Endodermal cell (in vitro differentiated cells): ENCODE measurements at regions not wholly inside any gene's neighbourhood (a gene's known extent, or its start where the extent isn't known, plus 50 kb on each side); places are given as distances from the start of the nearest gene placed in this dataset.

Experiments used
- DNase-seq: peaks from one replicate; pipeline ENCODE4 v3.0.0-alpha.2; 2017
- H3K27ac ChIP-seq: 2 replicates; pipeline ENCODE4 v1.5.1; 2013; ENCODE audit warnings: mild to moderate bottlenecking, low read depth, low read length, moderate library complexity
- H3K27me3 ChIP-seq: 2 replicates; pipeline ENCODE4 v1.6.1; 2013; ENCODE audit warnings: mild to moderate bottlenecking, low read length, moderate library complexity; ENCODE audit not compliant: insufficient read depth, control insufficient read depth, poor library complexity, severe bottlenecking
- H3K36me3 ChIP-seq: 2 replicates; pipeline ENCODE4 v1.7.0; 2013; ENCODE audit warnings: mild to moderate bottlenecking, low read length, moderate library complexity; ENCODE audit not compliant: control insufficient read depth, insufficient read depth
- H3K4me1 ChIP-seq: one replicate; pipeline ENCODE4 v1.7.0; 2013; ENCODE audit warnings: low read length; ENCODE audit not compliant: control insufficient read depth, insufficient read depth
- H3K4me3 ChIP-seq: 2 replicates; pipeline ENCODE4 v1.5.1; 2013; ENCODE audit warnings: mild to moderate bottlenecking, low read length, moderate library complexity
- H3K9ac ChIP-seq: 2 replicates; pipeline ENCODE4 v1.6.1; 2013; ENCODE audit warnings: mild to moderate bottlenecking, low read length, moderate library complexity; ENCODE audit not compliant: poor library complexity, severe bottlenecking; ENCODE audit errors: extremely low read depth
- H3K9me3 ChIP-seq: 2 replicates; pipeline ENCODE4 v1.6.1; 2013; ENCODE audit warnings: mild to moderate bottlenecking, low read length, moderate library complexity; ENCODE audit not compliant: control insufficient read depth
- H3K27ac Mint-ChIP-seq: 2 replicates; pipeline ENCODE4 v1.8.0; 2020; ENCODE audit warnings: mixed read lengths
- H3K27me3 Mint-ChIP-seq: 2 replicates; pipeline ENCODE4 v1.8.0; 2021; ENCODE audit warnings: mild to moderate bottlenecking, mixed read lengths; ENCODE audit not compliant: insufficient read depth
- H3K36me3 Mint-ChIP-seq: 2 replicates; pipeline ENCODE4 v1.8.0; 2020; ENCODE audit warnings: low read depth, mixed read lengths
- H3K4me1 Mint-ChIP-seq: 2 replicates; pipeline ENCODE4 v1.8.0; 2020; ENCODE audit warnings: mixed read lengths
- H3K4me3 Mint-ChIP-seq: 2 replicates; pipeline ENCODE4 v1.8.0; 2020; ENCODE audit warnings: mild to moderate bottlenecking, moderate library complexity, mixed read lengths
- H3K9me3 Mint-ChIP-seq: 2 replicates; pipeline ENCODE4 v1.8.0; 2020; ENCODE audit warnings: mild to moderate bottlenecking, mixed read lengths
- WGBS, 2 experiments: methylation state at CpG; one replicate each; pipeline versions ENCODE4 v1.1.5 to v1.1.7; 2013; ENCODE audit warnings: missing lambda C conversion rate in 2 of 2, mixed read lengths in 1 of 2; ENCODE audit not compliant: insufficient coverage in 1 of 2, insufficient read length in 1 of 2; 5-methylcytosine and 5-hydroxymethylcytosine counted together
- TF ChIP-seq, protein P1 (sequence below): fragments of 200-600 bp; sonication (generic); conservative IDR thresholded peaks from 2 replicates; pipeline ENCODE4 v1.5.0; 2021; ENCODE audit warnings: antibody characterized with exemption, mild to moderate bottlenecking

GRCh38 chr17:5701381-5701780 lies 117.1 kb upstream of the NLRP1 start:
- Mint-ChIP-seq H3K4me1 (peaks cover 47% of the 10 kb centered on the region), H3K36me3 (no peaks in the 10 kb centered on the region), H3K27me3 (peaks cover 13% of the 10 kb centered on the region), H3K4me3 (no peak overlapping the region), H3K9me3 (peaks cover 6% of the 10 kb centered on the region), H3K27ac (no peak overlapping the region)
- Histone ChIP-seq H3K27ac (no peak overlapping the region), H3K36me3 (no peaks in the 10 kb centered on the region), H3K27me3 (no peaks in the 10 kb centered on the region), H3K9ac (no peak overlapping the region), H3K9me3 (peaks cover 9% of the 10 kb centered on the region), H3K4me1 (peaks cover 6% of the 10 kb centered on the region), H3K4me3 (no peak overlapping the region)
- WGBS, 2 experiments, result 87 to 100% methylated on average over 1 to 3 of the region's 3 CpGs
- peak; percentile 31 for DNase-seq
- TF ChIP-seq, protein P1, sequence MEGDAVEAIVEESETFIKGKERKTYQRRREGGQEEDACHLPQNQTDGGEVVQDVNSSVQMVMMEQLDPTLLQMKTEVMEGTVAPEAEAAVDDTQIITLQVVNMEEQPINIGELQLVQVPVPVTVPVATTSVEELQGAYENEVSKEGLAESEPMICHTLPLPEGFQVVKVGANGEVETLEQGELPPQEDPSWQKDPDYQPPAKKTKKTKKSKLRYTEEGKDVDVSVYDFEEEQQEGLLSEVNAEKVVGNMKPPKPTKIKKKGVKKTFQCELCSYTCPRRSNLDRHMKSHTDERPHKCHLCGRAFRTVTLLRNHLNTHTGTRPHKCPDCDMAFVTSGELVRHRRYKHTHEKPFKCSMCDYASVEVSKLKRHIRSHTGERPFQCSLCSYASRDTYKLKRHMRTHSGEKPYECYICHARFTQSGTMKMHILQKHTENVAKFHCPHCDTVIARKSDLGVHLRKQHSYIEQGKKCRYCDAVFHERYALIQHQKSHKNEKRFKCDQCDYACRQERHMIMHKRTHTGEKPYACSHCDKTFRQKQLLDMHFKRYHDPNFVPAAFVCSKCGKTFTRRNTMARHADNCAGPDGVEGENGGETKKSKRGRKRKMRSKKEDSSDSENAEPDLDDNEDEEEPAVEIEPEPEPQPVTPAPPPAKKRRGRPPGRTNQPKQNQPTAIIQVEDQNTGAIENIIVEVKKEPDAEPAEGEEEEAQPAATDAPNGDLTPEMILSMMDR, result no peak

DNA sequence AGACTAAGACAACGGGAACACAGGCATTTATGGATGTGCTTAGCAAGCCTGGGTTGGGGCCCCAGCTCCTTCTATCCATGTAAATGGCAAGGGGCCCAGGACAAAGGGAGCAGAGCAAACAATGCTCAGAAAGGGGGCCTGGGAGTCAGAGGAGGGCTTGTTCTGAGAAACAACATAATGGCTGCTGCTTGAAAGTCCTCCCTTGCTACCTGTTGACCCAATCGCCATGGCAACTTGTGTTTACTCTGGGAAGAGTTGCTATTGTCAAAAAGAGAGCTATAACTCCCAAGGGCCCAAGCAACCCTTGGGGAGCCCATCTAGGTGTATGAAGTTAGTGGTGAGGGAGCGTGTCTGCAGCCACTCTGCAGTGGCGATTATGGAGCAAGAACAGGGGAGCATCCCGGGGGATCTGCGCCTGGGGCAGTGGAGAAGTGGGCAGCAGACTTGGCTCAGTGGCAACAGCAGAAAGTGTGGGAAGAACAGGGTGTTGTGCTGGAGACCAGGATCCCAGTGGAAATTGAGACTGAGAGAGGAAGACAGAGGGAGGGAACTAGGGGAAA lies 118.7 kb upstream of the NLRP1 start:
- Mint-ChIP-seq H3K36me3 (no peaks in the 10 kb centered on the region), H3K27me3 (peaks cover 13% of the 10 kb centered on the region), H3K4me3 (no peak overlapping the region), H3K9me3 (peaks cover 6% of the 10 kb centered on the region), H3K4me1 (peaks cover 50% of the 10 kb centered on the region), H3K27ac (peak overlapping the region; percentile 28)
- TF ChIP-seq, protein P1, result no peak
- Histone ChIP-seq H3K27me3 (no peaks in the 10 kb centered on the region), H3K4me1 (peaks cover 6% of the 10 kb centered on the region), H3K9me3 (peaks cover 10% of the 10 kb centered on the region), H3K4me3 (peak overlapping the region; percentile 37), H3K27ac (no peak overlapping the region), H3K9ac (no peak overlapping the region), H3K36me3 (no peaks in the 10 kb centered on the region)
- peak; percentile 66 for DNase-seq
- WGBS, 2 experiments, result 79 to 81% methylated on average over 5 to 6 of the region's 6 CpGs

- peak overlapping the region; percentile 37 for H3K4me3 ChIP-seq
- Mint-ChIP-seq H3K27ac (no peak overlapping the region), H3K4me3 (no peak overlapping the region), H3K27me3 (peaks cover 13% of the 10 kb centered on the region), H3K4me1 (peaks cover 47% of the 10 kb centered on the region), H3K9me3 (peaks cover 7% of the 10 kb centered on the region), H3K36me3 (no peaks in the 10 kb centered on the region)
- H3K9me3 ChIP-seq, result peaks cover 17% of the 10 kb centered on the region
- H3K4me1 ChIP-seq, result peaks cover 6% of the 10 kb centered on the region
- 39 to 46% methylated on average over 2 of the region's 2 CpGs for WGBS, 2 experiments
- no peak overlapping the region for H3K27ac ChIP-seq
- H3K9ac ChIP-seq, result no peak overlapping the region
- no peaks in the 10 kb centered on the region for H3K36me3 ChIP-seq
- DNase-seq, result peak; percentile 57
- H3K27me3 ChIP-seq, result no peaks in the 10 kb centered on the region
- TF ChIP-seq, protein P1, result no peak
These were observed 119.4 kb upstream of the NLRP1 start for GRCh38 chr17:5703736-5704135.
